GM12891 (cell line): ENCODE measurements at regions not wholly inside any gene's neighbourhood (a gene's known extent, or its start where the extent isn't known, plus 50 kb on each side); places are given as distances from the start of the nearest gene placed in this dataset.
A peak's percentile ranks its signal among the peaks of the same experiment; 100 is the strongest.

ENCODE experiments used
- DNase-seq: peaks from one replicate; pipeline ENCODE4 v3.0.0; 2011; ENCODE audit warnings: low spot score; ENCODE audit not compliant: insufficient read length
- FAIRE-seq: peaks from 2 replicates; lab custom pipeline; 2011; peaks lifted over from hg19 to GRCh38; lab: Jason Lieb, UNC
- PAX5 ChIP-seq: IDR thresholded peaks from 2 replicates; pipeline ENCODE4 v1.6.1; 2011; ENCODE audit warnings: low read length, moderate library complexity, mild to moderate bottlenecking; ENCODE audit not compliant: insufficient read depth, severe bottlenecking
- POLR2A ChIP-seq: IDR thresholded peaks from 2 replicates; pipeline ENCODE4 v1.6.1; 2011; ENCODE audit warnings: low read depth, low read length, control low read depth
- POLR2AphosphoS5 ChIP-seq: IDR thresholded peaks from 2 replicates; pipeline ENCODE4 v1.6.1; 2011; ENCODE audit warnings: low read depth, low read length, control low read depth
- POU2F2 ChIP-seq: IDR thresholded peaks from 2 replicates; pipeline ENCODE4 v1.6.1; 2011; ENCODE audit warnings: low read depth, mild to moderate bottlenecking, control low read depth, low read length, moderate library complexity
- SPI1 ChIP-seq: IDR thresholded peaks from 2 replicates; pipeline ENCODE4 v1.6.1; 2011; ENCODE audit warnings: low read depth, low read length, control low read depth
- TAF1 ChIP-seq: IDR thresholded peaks from 2 replicates; pipeline ENCODE4 v1.6.1; 2011; ENCODE audit warnings: low read depth, low read length, control low read depth

- FAIRE-seq: no peak
- no peak for TF ChIP-seq TAF1
- no peak for TF ChIP-seq POLR2AphosphoS5
- no peak for TF ChIP-seq POLR2A
- TF ChIP-seq SPI1: no peak
- no peak for TF ChIP-seq PAX5
- no peak for TF ChIP-seq POU2F2
- no peak for DNase-seq
Observed at GRCh38 chr10:14412624-14413023, 81.9 kb upstream of the FRMD4A start.

- no peak for FAIRE-seq
- DNase-seq: no peak
- TF ChIP-seq PAX5 (no peak), POLR2A (no peak), SPI1 (no peak), POLR2AphosphoS5 (no peak), TAF1 (no peak), POU2F2 (no peak)
Observed at GRCh38 chr10:14409856-14410458, 79.2 kb upstream of the FRMD4A start.

- DNase-seq (no peak), FAIRE-seq (no peak)
- TF ChIP-seq POU2F2: no peak
- no peak for TF ChIP-seq SPI1
- no peak for TF ChIP-seq POLR2A
- TF ChIP-seq TAF1: no peak
- no peak for TF ChIP-seq PAX5
- TF ChIP-seq POLR2AphosphoS5: no peak
Observed at GRCh38 chr10:14409247-14409646, 78.5 kb upstream of the FRMD4A start.

GRCh38 chr10:14408139-14408538, 77.4 kb upstream of the FRMD4A start:
- DNase-seq: no peak
- TF ChIP-seq POLR2A (no peak), SPI1 (peak; percentile 83), PAX5 (no peak), TAF1 (no peak)
- FAIRE-seq: no peak

- FAIRE-seq: no peak
- TF ChIP-seq PAX5: no peak
- no peak for DNase-seq
Observed at GRCh38 chr10:14407567-14407966, 76.8 kb upstream of the FRMD4A start.

GRCh38 chr10:14405076-14406065, 74.6 kb upstream of the FRMD4A start:
- no peak for DNase-seq
- TF ChIP-seq POU2F2: no peak
- no peak for TF ChIP-seq POLR2AphosphoS5
- no peak for TF ChIP-seq TAF1
- no peak for TF ChIP-seq POLR2A
- TF ChIP-seq PAX5: no peak
- no peak for TF ChIP-seq SPI1
- FAIRE-seq: no peak

GRCh38 chr10:14403881-14404623, 73.3 kb upstream of the FRMD4A start:
- no peak for TF ChIP-seq PAX5
- DNase-seq: no peak
- no peak for FAIRE-seq

- TF ChIP-seq POLR2A: no peak
- TF ChIP-seq POLR2AphosphoS5: no peak
- TF ChIP-seq PAX5: no peak
- TF ChIP-seq POU2F2: no peak
- no peak for TF ChIP-seq SPI1
- no peak for TF ChIP-seq TAF1
- DNase-seq (no peak), FAIRE-seq (no peak)
Observed at GRCh38 chr10:14403359-14403758, 72.6 kb upstream of the FRMD4A start.

- no peak for FAIRE-seq
- TF ChIP-seq POU2F2: no peak
- no peak for TF ChIP-seq PAX5
- no peak for TF ChIP-seq TAF1
- no peak for TF ChIP-seq POLR2A
- no peak for TF ChIP-seq SPI1
- DNase-seq: no peak
Observed at GRCh38 chr10:14399641-14400040, 68.9 kb upstream of the FRMD4A start.
